HG03439 (cell line): ENCODE measurements at regions not wholly inside any gene's neighbourhood (a gene's known extent, or its start where the extent isn't known, plus 50 kb on each side); places are given as distances from the start of the nearest gene placed in this dataset.

Source experiments
- ATAC-seq: cut with Tn5 transposase; IDR thresholded peaks from one replicate; pipeline ENCODE4 v1.9.1; 2021; ENCODE audit warnings: mild to moderate bottlenecking, moderate library complexity; ENCODE audit not compliant: unreplicated experiment

DNA sequence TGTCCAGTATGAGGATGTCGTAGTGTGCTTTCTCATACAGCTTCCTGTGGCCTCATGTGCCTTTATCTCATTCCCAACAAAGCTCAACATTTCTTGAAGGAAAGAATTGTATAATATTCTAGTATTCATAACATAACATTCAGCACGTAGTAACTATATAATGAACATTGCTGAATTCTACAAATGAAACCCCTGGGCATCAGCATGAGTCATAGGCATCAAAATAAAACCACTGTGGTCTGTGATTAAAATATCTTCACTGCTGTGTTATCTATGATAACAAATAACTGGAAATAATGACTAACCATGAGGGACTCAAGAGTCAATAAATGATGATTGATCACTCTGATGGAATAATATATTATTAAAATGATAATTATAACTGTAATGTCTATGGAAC is 255.2 kb downstream of the EMP1 start:
- ATAC-seq, result no peak

DNA sequence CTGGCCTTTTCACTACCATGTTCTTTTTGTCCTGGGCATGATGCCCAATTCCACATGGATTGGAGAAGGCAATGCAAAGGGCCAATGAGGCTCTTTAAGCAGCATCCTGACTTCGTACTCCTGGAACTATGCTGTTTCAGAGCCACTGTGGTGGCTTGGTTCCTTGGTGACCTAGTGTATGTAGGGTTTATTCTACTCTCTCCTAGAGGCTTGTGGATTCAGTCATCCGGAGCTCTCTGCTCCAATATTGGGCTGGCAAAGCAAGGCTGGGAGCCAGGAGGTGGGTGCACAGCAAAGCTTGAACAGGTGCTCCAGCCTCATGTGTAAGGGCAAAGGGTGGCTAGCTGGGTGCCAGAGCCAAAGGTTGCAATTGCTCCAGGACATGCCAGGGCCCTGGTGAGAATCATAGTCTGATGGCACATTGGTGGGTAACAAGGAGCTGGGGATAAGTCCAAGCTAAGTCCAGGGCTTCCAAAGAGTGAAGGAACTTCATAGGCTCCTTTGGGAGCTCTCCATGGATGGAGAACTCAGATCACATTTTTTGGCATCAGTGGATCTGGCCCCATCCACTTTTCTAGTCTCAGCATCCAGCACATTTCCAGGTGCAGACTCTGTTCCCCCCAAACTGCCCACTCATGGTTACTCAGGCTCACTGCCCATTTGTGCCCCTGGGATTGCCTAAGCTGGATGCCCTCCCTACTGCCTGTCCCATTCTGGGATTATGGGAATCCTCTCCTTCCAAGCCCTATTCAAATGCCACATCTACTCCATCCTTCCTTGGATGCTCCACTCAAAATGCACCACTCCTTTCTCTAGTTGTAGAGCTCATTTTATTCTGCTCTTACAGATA is 253.9 kb downstream of the EMP1 start:
- ATAC-seq, result no peak

DNA sequence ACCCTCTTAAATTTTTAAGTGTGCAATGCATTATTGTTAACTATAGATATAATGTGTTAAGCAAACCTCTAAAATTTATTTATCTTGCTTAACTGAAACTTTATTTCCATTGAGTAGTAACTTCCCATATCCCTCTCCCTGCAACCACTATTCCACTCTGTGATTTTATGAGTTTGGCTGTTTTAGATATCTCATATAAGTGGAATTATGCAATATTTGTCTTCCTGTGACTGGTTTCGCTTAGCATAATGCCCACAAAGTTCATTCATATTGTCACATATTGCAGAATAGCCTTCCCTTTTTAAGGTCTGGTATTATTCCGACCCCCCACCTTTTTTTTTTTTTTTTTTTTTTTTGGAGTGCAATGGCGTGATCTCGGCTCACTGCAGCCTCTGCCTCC is 247.6 kb downstream of the EMP1 start:
- no peak for ATAC-seq

DNA sequence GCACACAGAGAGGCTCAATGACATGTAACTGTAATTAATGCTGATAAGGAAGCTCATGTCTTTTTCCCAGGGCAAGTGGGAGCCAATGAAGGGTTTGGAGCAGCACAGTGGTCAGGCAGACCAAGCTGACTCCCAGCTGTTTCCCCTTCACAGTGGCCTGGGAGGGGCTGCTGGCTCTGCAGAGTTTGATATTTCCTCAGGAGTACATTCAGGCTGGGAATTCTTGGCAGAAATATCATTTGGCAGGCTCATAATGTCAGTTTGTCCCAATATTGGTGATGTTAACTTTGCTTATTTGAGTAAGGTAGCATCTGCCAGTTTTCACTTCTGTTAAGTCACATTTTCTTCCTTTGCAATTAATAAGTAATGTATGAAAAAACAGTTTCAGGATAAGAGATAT is 247.0 kb downstream of the EMP1 start:
- no peak for ATAC-seq

DNA sequence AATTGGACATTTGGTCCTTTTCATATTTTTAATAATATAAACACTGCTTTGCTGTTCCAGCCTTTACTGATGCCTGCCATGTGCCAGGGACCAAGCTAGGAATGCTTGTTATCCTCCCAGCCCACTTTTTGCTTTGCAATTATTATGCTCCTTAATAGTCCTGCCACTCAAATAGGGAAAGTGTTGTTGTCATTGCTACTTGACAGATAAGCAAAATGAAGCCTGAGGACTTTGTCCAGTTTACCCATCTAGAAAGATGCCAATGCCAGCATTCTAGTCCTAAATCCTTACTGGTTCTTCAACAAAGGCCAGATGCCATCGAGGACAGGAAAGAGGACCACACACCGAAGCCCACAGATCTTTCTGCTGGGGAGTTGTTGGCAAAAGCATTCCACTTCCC is 246.5 kb downstream of the EMP1 start:
- ATAC-seq, result no peak

DNA sequence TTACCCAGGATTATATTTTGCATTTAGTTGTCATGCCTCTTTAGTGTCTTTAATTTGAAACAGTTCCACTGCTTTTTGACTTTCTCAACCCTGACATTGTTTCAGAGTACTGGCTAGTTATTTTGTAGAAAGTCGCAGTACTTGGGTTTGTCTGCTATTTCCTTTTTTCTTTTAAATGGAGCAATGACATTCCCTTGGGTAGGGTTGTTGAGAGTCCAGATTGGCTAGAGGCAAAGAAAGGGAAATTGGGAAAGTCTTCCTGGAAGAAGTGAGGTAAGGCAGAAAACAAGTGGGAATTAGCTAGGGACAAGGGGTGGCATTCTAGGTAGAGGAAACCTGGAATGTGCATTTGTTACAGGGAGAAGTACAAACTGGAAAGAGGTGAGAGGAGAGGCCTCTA is 245.9 kb downstream of the EMP1 start:
- ATAC-seq, result no peak

DNA sequence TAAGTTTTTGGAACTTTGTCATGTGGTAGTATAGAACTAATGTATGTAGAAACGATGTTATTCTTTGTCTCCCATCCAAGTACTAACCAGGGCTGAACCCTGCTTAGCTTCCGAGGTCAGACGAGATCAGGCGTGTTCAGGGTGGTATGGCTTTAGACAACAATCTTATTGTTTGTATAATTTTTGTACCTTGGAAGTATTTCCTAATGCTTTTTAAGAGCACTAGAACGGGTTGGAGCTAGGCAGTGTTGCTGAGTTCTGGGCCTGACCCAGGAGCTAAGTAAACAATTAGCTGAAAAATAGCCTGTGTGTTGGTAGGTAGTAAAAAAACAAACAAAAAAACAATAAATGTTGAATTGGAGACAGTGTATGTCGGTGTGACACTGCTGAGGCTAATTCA is 244.3 kb downstream of the EMP1 start:
- no peak for ATAC-seq

DNA sequence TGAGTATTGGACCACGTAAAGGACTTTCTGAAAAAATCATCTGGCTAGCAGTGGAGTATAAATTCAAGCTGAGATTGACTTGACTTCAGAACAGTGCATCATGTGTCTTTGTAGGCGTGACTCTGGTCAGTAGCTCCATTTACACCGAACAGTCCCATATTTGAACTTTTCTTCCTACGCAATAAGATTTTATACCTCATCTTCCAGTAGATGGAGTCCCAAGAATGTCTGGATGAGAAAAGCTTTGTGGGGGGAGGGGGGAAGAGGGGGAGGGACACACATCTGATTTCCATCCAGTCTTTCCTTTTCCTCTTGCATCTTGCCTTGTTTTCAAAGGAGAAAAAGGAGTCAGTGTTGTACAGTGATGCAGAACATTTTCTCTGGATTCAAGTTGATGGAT is 241.0 kb downstream of the EMP1 start:
- ATAC-seq, result no peak

DNA sequence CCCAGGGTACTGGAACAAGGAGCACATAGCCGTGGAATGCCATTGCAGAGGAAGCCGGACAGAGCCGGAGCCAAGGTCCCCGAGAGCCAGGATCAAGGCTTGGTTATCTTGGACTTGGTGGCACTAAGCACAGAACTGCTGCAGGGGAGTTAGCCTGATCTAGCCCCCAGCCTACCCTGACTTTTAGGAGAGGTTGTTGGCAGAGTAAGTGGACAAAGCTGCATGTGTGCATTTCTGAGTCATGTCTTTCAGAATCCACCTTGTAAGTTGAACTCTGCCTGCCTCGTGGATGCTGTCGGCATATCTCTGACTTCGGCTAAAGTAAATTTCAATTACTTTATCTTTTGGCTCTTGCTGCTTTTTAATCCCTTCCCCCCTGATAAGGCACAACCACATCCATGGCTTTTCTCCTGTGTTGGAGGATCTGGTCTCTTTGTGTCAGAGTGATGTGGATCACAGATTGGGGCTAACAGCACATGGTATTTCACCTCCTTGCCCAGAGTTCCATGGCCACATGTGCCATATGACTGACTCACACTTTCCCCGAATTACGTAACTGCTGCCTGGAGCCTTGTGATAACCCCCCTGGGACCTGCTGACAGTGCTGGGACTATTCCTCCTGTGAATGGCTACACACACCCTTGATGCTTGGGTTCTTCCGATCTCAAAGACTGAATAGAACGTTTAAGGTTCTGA is 240.3 kb downstream of the EMP1 start:
- ATAC-seq, result no peak

DNA sequence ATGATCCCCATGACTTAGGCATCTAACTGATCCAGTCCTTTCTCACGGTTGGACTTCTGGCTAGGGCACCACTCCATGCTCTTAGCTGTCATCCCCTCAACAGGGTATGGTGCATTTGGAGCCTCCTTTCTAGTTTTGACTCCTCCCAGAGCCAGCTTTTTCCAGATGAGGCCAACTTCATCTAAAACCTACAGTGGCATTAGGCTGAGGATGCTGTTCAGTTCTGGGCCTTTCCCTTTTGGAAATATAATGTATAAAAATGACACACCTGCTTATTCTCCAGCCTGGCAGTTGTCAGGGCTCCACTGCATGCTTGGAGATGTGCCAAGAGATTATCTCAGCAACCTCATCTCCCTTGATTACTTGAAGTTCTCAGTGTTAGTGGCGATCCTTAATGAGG is 239.7 kb downstream of the EMP1 start:
- no peak for ATAC-seq

DNA sequence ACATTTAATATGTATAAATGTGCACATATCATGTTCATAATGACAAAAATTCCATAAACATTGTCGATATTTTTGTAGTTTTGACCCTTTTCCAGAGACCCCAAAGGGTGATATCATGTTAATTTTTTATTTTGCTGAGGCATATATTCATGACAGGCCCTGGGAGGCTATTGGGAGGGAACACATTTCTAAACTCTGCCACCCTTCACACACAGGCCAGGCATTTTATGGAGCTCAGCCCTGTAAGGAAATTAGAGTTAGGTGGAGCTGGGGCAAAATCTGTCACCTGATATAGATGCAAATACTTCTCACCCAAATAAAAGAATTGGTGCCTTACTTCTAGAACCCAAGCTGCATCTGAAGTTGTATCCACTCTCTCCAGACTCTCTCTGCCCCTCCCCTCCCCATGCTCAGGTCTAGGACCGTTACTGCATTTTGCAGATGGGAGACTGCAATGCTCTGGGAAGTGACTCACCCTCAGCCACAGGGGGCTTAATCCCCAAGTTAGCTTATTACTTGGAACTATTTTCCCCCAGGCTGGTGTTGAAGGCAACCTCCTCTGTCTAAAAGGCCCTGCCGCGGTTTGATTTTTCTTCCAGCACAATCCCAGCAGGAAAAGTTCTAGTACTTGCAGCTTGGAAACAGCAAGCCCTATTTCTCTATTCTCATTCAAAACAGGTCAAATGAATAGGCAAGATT is 238.9 kb downstream of the EMP1 start:
- ATAC-seq, result no peak

DNA sequence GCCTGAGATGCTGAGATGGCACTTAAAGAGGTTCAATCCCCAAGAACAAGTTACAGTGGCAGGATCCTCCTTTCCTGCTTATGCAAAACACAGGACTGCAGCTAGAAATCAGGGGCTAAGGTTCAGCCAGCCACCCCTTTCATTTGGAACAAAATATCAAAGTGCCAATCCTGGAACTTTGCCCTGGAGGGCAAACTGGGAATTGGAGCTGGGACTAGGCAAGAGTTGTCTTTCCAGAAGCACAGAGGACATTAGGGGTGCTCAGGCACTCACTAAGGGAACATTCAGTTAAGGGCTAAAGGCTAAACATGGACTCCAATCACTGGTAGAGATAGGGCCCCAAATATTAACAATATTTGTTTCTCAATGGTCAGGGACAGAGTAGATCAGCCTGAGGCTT is 237.2 kb downstream of the EMP1 start:
- no peak for ATAC-seq

DNA sequence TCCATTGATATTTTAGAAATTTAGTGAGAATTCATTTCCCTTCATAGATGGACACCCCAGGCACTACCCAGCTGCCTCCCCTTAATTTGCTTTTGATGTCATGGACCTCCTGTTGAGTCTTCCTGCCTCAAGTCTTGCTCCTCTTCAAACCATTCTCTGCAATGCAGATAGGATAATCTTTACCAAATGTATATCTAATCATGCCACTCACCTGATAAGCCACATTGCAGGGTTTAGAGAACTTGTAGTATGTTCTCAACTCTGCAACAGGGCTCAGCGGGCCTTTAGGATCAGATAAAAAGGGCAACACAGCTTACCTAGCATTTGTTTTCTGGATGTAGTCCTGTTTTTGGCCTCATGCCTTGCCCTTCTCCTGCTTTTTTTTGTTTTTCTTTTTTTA is 234.5 kb downstream of the EMP1 start:
- no peak for ATAC-seq

DNA sequence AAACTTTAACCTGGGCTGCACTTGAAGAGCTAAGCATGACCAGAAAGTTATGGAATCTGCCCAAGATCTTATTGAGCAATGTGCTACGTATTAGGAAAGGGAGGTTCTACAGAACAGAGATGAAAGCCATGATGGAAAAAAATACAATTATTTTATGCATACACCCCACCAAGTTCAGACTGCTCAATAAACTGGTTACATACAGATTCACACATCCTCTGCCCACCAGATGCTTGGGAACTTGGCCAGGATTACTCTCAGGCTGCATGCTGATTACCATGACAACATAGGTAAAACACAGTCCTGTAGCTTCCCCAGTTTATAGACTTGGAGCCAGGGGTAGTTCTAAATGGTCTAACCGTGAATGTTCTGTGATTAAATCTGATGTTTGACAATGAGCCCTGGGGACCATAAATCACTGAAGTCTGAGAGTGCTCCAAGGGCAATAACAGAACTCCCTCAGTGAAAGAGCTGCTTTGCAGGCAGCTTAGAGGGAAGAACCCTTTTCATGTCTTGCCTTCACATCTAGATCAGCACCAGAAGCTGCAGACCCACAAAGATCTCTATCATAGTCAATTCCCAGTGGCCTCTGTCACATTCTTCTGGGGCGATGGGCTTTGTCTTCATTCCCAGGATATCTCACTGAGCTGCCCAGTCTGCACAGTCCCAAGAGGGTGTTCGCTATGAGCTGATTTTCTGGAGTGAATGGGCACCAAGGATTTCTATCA is 232.2 kb downstream of the EMP1 start:
- no peak for ATAC-seq

DNA sequence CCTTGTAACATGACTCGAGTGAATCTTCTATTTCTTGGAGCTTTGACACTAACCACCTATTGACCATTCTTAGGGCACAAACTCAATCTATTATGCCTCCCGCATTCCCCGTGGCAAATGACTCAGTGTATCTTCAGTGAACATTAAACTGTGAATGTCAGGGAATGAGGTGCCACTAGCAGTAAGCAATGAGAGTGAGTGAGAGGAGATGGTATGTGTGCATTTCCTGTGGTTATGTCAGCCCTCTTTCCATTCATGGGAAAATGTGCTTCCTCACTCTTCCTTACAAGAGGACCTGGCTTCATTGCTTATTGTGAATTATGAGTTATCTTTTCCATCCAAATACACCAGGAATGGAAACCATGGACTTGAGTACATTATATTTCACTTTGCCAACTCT is 229.2 kb downstream of the EMP1 start:
- ATAC-seq, result no peak

DNA sequence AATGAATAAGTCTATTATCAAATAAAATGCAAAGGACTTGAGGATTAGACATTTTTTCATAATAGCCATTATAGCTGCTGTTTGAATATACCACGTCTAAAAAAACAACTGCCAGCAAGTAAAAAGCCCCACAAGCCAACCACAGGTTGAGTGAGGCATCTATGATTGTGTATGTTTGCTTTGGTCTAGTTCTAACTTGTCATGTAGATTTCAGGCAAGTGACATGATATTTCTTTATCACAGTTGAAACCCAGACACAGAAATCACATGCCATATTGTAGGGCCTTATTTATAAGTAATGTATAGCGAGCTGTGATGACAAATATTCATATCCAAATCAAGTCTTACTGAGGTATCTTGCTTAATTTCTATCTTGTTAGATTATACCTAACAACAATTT is 225.8 kb downstream of the EMP1 start:
- no peak for ATAC-seq

DNA sequence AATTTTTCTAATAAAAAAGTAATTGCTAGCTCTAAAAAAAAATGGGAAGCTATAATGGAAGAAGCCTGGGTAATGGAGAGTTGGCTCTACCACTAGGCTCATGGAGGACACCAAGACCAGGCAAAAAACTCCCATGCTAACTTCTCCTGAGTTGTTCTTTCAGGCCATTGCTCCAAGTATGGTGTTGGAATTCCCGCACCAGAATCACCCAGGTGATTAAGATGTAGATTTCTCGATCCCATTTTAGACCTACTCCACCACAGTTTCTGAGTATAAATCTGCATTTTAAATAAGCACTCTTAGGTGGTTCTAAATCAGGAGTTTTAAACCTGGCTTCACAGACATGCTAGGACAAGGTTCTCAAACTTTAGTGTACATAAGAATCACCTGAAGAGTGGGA is 221.0 kb downstream of the EMP1 start:
- ATAC-seq, result no peak

DNA sequence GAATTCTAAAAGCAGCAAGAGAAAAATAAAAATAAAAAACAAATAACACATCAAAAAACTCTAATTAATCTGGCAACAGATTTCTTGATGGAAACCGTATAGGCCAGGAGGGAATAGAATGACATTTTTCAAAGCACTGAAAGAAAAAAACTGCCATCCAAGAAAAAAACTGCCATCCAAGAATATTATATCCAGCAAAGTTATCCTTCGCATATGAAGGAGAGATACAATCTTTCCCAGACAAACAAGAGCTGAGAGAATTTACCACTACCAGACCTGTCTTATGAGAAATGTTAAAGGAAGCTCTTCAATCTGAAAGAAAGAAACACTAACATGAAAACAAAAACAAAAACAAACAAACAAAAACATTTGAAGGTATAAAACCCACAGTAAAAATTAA is 214.8 kb downstream of the EMP1 start:
- no peak for ATAC-seq

DNA sequence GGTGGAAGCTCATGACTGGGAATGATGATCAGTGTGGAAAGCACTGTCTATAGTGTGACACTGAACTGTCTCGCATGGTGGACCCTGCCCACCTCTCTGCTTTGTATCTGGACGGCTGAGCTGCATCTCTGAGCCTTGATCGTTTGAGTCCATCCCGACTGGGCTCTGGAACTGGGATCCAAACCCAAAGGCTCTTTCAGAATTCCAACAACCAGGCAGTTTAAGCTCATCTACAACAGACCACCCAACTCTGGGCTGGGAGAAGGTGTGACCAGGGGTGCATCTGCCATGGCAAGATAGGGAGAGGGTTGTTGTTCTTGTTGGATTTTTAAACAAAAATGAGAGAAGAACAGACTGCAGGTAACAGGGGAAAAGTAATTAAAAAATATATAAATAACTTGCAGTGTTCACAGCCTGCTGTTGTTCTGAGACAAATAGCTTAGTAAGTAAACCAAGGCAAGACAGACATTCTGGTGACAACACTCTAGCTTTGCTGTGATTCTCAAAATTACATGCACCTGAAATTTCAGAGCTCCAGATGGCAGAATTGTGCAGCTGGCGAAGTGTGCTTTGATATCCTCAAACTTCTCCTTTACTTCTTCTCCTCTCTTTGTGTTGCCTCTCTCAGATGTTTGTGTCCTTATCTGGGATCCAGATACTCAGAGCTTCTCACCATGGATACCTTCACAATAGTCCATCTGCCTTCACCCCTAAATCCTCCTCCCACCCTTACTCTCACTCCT is 209.6 kb downstream of the EMP1 start:
- ATAC-seq, result no peak

DNA sequence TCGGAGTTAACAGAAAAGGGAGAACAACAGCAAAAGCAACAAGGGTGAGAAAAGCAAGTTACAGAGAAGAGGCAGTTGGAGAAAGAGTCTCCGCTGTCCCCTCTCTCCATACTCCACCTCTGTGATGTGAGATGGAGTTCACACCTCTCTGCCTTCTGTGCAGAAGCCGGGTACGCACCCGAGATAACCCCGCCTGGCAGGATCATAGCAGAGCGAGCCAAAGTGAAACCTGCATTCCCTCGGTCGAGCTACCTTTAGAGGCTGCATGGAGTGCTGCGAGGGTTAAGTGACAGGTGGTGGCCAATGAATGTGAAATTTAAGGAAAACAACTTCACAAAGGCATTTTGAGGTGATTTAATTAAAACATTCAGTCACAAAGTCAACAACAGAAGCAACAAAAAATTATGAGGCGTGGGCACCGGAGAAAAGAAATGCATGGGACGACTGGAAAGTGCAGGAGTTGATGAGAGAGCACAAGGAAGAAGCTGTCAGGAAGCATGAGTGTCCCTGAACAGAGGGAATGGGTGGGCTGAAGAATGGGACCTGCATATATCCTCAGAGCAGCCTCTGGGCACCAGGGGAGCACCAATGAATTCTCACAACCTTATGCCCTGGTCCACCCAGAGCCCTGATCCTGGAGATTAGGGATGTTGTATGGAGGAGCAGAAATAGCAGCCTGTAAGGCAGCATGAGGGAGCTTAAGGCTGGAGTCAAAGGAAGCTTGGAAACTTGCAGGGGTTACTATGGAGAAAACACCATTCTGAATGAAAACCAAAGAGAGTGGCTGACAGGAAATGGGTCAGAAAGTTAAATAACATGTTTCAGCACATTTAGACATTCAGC is 208.3 kb downstream of the EMP1 start:
- no peak for ATAC-seq
